Loucy (cell line): ENCODE measurements at regions not wholly inside any gene's neighbourhood (a gene's known extent, or its start where the extent isn't known, plus 50 kb on each side); places are given as distances from the start of the nearest gene placed in this dataset.

ENCODE experiments used
- H2AFZ ChIP-seq: fragments of 200-600 bp; sonication (generic); 2 replicates; pipeline ENCODE4 v1.6.0; 2016; ENCODE audit warnings: antibody characterized with exemption, mild to moderate bottlenecking, low read length, moderate library complexity
- H3F3A ChIP-seq: fragments of 200-600 bp; 2 replicates; pipeline ENCODE4 v1.6.0; 2016; ENCODE audit warnings: antibody characterized with exemption, low read depth, mild to moderate bottlenecking
- H3K27me3 ChIP-seq: fragments of 200-600 bp; sonication (generic); 2 replicates; pipeline ENCODE4 v1.6.1; 2014; ENCODE audit warnings: low read length, mild to moderate bottlenecking; ENCODE audit not compliant: insufficient read depth, poor library complexity, severe bottlenecking
- H3K36me3 ChIP-seq: fragments of 200-600 bp; sonication (generic); 2 replicates; pipeline ENCODE4 v1.6.1; 2016; ENCODE audit warnings: low read length; ENCODE audit not compliant: insufficient read depth
- H3K4me1 ChIP-seq: fragments of 200-600 bp; sonication (generic); 2 replicates; pipeline ENCODE4 v1.5.1; 2014; ENCODE audit warnings: low read length, mild to moderate bottlenecking; ENCODE audit not compliant: insufficient read depth, poor library complexity, severe bottlenecking
- H3K4me2 ChIP-seq: fragments of 200-600 bp; sonication (generic); 2 replicates; pipeline ENCODE4 v1.6.0; 2014; ENCODE audit warnings: antibody characterized with exemption, low read length, low read depth, mild to moderate bottlenecking; ENCODE audit not compliant: poor library complexity, severe bottlenecking
- H3K4me3 ChIP-seq: fragments of 200-600 bp; sonication (generic); 2 replicates; pipeline ENCODE4 v1.5.1; 2014; ENCODE audit warnings: low read length, mild to moderate bottlenecking, mixed read lengths; ENCODE audit not compliant: poor library complexity, severe bottlenecking
- H3K79me2 ChIP-seq: fragments of 200-600 bp; sonication (generic); 2 replicates; pipeline ENCODE4 v1.6.1; 2014; ENCODE audit warnings: low read length; ENCODE audit not compliant: insufficient read depth
- H3K9ac ChIP-seq: fragments of 200-600 bp; sonication (generic); 2 replicates; pipeline ENCODE4 v1.6.0; 2014; ENCODE audit warnings: mild to moderate bottlenecking, low read depth, low read length, moderate library complexity; ENCODE audit not compliant: poor library complexity, severe bottlenecking
- H3K9me2 ChIP-seq: fragments of 200-600 bp; sonication (generic); replicated peaks from 2 replicates; pipeline ENCODE4 v1.6.1; 2016; ENCODE audit warnings: low read depth, low read length, mixed read lengths
- H3K9me3 ChIP-seq: fragments of 200-600 bp; sonication (generic); 2 replicates; pipeline ENCODE4 v1.6.1; 2014; ENCODE audit warnings: mild to moderate bottlenecking, antibody characterized with exemption, low read length, low read depth; ENCODE audit not compliant: insufficient read depth
- H4K20me1 ChIP-seq: fragments of 200-600 bp; sonication (generic); 2 replicates; pipeline ENCODE4 v1.6.0; 2014; ENCODE audit warnings: antibody characterized with exemption, low read length, mild to moderate bottlenecking; ENCODE audit not compliant: insufficient read depth, poor library complexity, severe bottlenecking
- CTCF ChIP-seq: fragments of 200-600 bp; sonication (generic); conservative IDR thresholded peaks from 2 replicates; pipeline ENCODE4 v1.5.1; 2014; ENCODE audit warnings: mild to moderate bottlenecking, antibody characterized with exemption, low read length
- EZH2phosphoT487 ChIP-seq: fragments of 200-600 bp; IDR thresholded peaks from 2 replicates; pipeline ENCODE4 v1.6.1; 2018; ENCODE audit warnings: antibody characterized with exemption, mild to moderate bottlenecking, moderate library complexity, borderline replicate concordance

DNA sequence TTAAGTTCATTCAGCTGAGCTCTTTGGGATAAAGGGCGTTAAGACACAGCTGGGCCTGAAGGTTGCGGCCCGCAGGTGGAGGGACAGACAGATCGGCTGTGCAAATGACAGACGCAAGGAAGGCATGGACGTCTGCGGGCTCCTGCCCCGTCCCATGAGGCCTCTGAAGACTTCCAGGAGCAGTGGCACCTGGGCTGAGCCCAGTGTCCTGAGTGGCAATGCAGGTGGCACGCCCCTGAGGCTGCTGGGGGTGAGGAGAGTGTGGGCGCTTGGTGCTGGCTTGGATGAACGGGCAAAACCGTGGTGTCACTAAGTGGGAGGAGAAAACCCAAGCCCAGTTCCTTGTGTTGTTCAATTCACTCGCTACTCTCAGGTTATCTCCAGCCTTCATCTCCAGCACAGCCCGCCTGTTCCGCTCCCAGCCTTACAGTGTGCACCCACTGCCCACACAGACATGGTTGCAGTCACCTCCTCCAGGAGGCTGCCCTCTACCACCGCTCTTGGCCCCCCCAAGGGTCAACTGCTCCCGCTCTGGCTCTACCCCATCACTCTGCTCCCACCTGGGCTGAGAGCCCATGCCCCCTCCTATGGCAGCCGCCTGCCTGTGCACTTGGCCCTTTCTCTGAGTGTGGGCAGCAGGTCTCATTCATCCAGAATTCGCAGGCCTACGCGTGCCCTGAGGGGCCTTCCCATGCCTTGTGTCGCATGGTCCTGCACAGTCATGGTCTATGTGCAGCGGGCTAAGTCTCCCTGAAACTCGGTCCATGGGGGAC, 50.3 kb downstream of the PTGR3 start:
- H3K4me1 ChIP-seq: peaks cover 14% of the 10 kb centered on the region
- no peaks in the 10 kb centered on the region for H3K36me3 ChIP-seq
- no peak overlapping the region for H3K4me2 ChIP-seq
- TF ChIP-seq EZH2phosphoT487: no peak
- TF ChIP-seq CTCF: no peak
- H3K9me2 ChIP-seq: no peaks in the 10 kb centered on the region
- H3K79me2 ChIP-seq: no peaks in the 10 kb centered on the region
- no peaks in the 10 kb centered on the region for H3K9me3 ChIP-seq
- H3K4me3 ChIP-seq: no peak overlapping the region
- no peak overlapping the region for H3K9ac ChIP-seq
- no peaks in the 10 kb centered on the region for H3F3A ChIP-seq
- H4K20me1 ChIP-seq: no peaks in the 10 kb centered on the region
- no peak overlapping the region for H2AFZ ChIP-seq
- no peaks in the 10 kb centered on the region for H3K27me3 ChIP-seq

- Histone ChIP-seq H3K9ac (no peak overlapping the region), H3K9me2 (no peaks in the 10 kb centered on the region), H3K4me3 (no peak overlapping the region), H4K20me1 (no peaks in the 10 kb centered on the region), H3F3A (no peaks in the 10 kb centered on the region), H3K9me3 (no peaks in the 10 kb centered on the region), H3K36me3 (no peaks in the 10 kb centered on the region), H3K4me1 (peaks cover 14% of the 10 kb centered on the region), H2AFZ (no peak overlapping the region), H3K79me2 (no peaks in the 10 kb centered on the region), H3K27me3 (no peaks in the 10 kb centered on the region), H3K4me2 (no peak overlapping the region)
- TF ChIP-seq EZH2phosphoT487 (no peak), CTCF (no peak)
Measured at GRCh38 chr18:75157851-75158250, 51.1 kb downstream of the PTGR3 start.

- H2AFZ ChIP-seq: no peak overlapping the region
- H3K4me3 ChIP-seq: no peak overlapping the region
- TF ChIP-seq EZH2phosphoT487 (no peak), CTCF (no peak)
- H3F3A ChIP-seq: no peaks in the 10 kb centered on the region
- H4K20me1 ChIP-seq: no peaks in the 10 kb centered on the region
- H3K9ac ChIP-seq: no peak overlapping the region
- peaks cover 14% of the 10 kb centered on the region for H3K4me1 ChIP-seq
- no peaks in the 10 kb centered on the region for H3K9me2 ChIP-seq
- no peaks in the 10 kb centered on the region for H3K79me2 ChIP-seq
- no peak overlapping the region for H3K4me2 ChIP-seq
- no peaks in the 10 kb centered on the region for H3K9me3 ChIP-seq
- no peaks in the 10 kb centered on the region for H3K36me3 ChIP-seq
- no peaks in the 10 kb centered on the region for H3K27me3 ChIP-seq
Measured at GRCh38 chr18:75157381-75157780, 51.6 kb downstream of the PTGR3 start.
